Breast epithelium (tissue), 4 donors: ENCODE measurements at regions not wholly inside any gene's neighbourhood (a gene's known extent, or its start where the extent isn't known, plus 50 kb on each side); places are given as distances from the start of the nearest gene placed in this dataset.
"Not testable (repeated sequence)": the region's sequence is repeated elsewhere in the genome, so short reads cannot be mapped to it uniquely, and the experiment has no call there.

Source experiments
- DNase-seq, 2 donors: peaks; one replicate each; pipeline ENCODE4 v3.0.0-alpha.2; 2019; ENCODE audit warnings: low spot score in 2 of 2
- H3K27ac ChIP-seq, 2 donors: fragments of 200-600 bp; sonication (generic) in 1 of 2; one replicate each; pipeline ENCODE4 v1.5.1; 2016 to 2019; ENCODE audit warnings: mild to moderate bottlenecking in 1 of 2
- H3K27me3 ChIP-seq, 2 donors: fragments of 200-600 bp; sonication (generic) in 1 of 2; one replicate each; pipeline versions ENCODE4 v1.5.1 to v1.6.0; 2017 to 2019; ENCODE audit warnings: control low read depth in 1 of 2, mild to moderate bottlenecking in 1 of 2
- H3K36me3 ChIP-seq: fragments of 200-600 bp; one replicate; pipeline ENCODE4 v1.5.1; 2019
- H3K4me1 ChIP-seq, 2 donors: fragments of 200-600 bp; sonication (generic); one replicate each; pipeline ENCODE4 v1.5.1; 2016 to 2019; ENCODE audit warnings: control low read depth in 1 of 2
- H3K4me3 ChIP-seq, 3 donors: fragments of 200-600 bp; sonication (generic); 1 replicate in 2 of 3; 2 replicates in 1 of 3; pipeline ENCODE4 v1.5.1; 2016 to 2019; ENCODE audit warnings: mild to moderate bottlenecking in 3 of 3, moderate library complexity in 2 of 3
- H3K9me3 ChIP-seq, 2 donors: fragments of 200-600 bp; sonication (generic) in 1 of 2; one replicate each; pipeline ENCODE4 v1.5.1; 2016 to 2019; ENCODE audit warnings: control low read depth in 1 of 2
- POLR2A ChIP-seq: fragments of 450-650 bp; IDR thresholded peaks from one replicate; pipeline ENCODE4 v1.6.1; 2016; ENCODE audit warnings: antibody characterized with exemption, mild to moderate bottlenecking, moderate library complexity
- POLR2AphosphoS5 ChIP-seq, 3 donors: sonication (generic); formaldehyde crosslinking; IDR thresholded peaks; one replicate each; pipeline ENCODE4 v1.6.1; 2017; ENCODE audit warnings: antibody characterized with exemption in 3 of 3
- intact Hi-C: fragments of 100-400 bp; cut with DNase I; formaldehyde crosslinking; loops from one replicate; pipeline ENCODE4 v1.15.1; 2023; ENCODE audit warnings: low total_unique reads
- TF ChIP-seq, protein P1 (sequence below), 3 donors: fragments of 450-650 bp; IDR thresholded peaks; one replicate each; pipeline ENCODE4 v1.5.1; 2016 to 2017; ENCODE audit warnings: antibody characterized with exemption in 3 of 3, mild to moderate bottlenecking in 3 of 3, moderate library complexity in 3 of 3

DNA sequence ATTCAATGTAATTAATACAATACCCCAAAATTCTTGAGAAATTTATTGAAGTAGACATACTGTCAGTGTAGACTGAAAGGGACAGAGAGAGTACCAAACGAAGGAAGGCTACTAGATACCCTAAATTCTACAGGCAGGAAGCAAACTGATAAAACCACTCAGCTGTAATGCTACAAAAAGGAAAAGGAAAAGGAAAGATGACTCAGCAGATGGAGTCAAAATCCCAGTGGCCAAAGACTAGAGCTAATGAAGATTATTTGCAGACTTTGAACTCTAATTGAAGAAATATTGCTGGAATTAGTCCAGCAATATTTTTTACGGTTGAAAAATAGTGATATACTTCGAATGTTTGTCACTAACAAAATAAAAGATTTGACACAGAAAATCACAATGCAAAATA is 671.9 kb downstream of the BRINP3 start:
- intact Hi-C loops, result no loop called here
- no peak for DNase-seq
- no peak overlapping the region for H3K27ac ChIP-seq

DNA sequence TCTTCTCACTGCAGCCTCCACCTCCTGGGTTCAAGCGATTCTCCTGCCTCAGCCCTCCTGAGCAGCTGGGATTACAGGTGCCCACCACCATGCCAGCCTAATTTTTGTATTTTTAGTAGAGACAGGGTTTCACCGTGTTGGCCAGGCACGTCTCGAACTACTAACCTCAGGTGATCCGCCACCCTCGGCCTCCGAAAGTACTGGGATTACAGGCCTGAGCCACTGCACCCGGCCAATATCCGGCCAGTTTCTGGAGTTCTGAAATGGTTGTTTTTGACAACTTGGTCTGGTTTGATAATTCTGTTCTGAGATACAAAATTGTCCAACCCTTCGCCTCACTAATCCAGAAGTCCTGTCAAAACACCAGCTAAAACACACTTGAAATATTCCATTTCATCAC is 667.0 kb downstream of the BRINP3 start:
- H3K27me3 ChIP-seq, H3K36me3 ChIP-seq, H3K4me3 ChIP-seq, H3K27ac ChIP-seq, DNase-seq, H3K9me3 ChIP-seq, intact Hi-C loops, H3K4me1 ChIP-seq: not testable (repeated sequence)

More for the DNA sequence above, 671.9 kb downstream of the BRINP3 start:
- TF ChIP-seq POLR2AphosphoS5 (IDR thresholded peaks at IDR 0.05), result no peak
- TF ChIP-seq POLR2A, result no peak
- TF ChIP-seq, protein P1, sequence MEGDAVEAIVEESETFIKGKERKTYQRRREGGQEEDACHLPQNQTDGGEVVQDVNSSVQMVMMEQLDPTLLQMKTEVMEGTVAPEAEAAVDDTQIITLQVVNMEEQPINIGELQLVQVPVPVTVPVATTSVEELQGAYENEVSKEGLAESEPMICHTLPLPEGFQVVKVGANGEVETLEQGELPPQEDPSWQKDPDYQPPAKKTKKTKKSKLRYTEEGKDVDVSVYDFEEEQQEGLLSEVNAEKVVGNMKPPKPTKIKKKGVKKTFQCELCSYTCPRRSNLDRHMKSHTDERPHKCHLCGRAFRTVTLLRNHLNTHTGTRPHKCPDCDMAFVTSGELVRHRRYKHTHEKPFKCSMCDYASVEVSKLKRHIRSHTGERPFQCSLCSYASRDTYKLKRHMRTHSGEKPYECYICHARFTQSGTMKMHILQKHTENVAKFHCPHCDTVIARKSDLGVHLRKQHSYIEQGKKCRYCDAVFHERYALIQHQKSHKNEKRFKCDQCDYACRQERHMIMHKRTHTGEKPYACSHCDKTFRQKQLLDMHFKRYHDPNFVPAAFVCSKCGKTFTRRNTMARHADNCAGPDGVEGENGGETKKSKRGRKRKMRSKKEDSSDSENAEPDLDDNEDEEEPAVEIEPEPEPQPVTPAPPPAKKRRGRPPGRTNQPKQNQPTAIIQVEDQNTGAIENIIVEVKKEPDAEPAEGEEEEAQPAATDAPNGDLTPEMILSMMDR (IDR thresholded peaks at IDR 0.05), result no peak
- Histone ChIP-seq H3K9me3 (no peaks in the 10 kb centered on the region), H3K36me3 (no peaks in the 10 kb centered on the region), H3K27me3 (no peaks in the 10 kb centered on the region), H3K4me3 (no peak overlapping the region), H3K4me1 (no peaks in the 10 kb centered on the region)

DNA sequence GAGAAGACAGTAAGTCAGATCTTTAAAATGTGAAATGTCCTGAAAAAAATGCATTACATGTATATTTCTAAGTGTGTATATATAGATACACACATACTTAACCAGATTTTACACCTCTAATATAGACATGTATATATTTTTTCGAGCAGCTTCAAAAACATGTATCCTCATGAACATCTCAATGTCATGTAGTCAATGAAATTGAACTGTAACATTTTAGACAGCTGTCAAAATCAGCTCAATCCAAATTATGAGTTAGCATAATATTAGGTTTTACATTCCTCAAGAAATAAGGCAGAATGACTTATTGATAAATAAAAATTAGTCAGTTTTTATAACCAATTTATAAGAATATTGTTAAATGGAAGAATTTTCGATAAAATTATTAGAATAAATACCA is 665.7 kb downstream of the BRINP3 start:
- TF ChIP-seq, protein P1 (IDR thresholded peaks at IDR 0.05), result no peak
- TF ChIP-seq POLR2A, result no peak
- no peak for TF ChIP-seq POLR2AphosphoS5 (IDR thresholded peaks at IDR 0.05)
- no peak for DNase-seq
- intact Hi-C loops, result no loop called here
- Histone ChIP-seq H3K4me1 (no peaks in the 10 kb centered on the region), H3K36me3 (peaks cover 4% of the 10 kb centered on the region), H3K27me3 (no peaks in the 10 kb centered on the region), H3K9me3 (no peaks in the 10 kb centered on the region), H3K4me3 (no peak overlapping the region), H3K27ac (no peak overlapping the region)

DNA sequence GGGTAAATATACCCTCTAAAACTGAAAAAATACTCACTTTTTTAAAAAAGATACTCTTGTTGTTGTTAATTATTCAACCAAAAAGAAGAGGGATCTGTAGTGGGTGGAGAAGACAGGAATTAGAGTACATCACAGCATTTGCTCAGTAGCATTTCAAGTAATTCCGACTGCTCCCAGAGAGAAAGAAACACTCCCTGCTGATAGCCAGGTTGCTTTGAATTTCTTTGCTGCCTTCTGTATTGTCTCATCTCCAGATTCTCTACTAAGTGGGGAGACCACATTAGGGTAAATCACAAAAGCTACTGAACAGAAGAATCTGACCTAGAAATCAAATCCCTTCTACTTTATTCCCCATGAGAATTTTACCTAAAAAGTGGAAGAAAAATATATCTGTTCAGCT is 661.1 kb downstream of the BRINP3 start:
- Histone ChIP-seq H3K27ac (no peak overlapping the region), H3K9me3 (peaks cover 0 to 12% of the 10 kb centered on the region in 2 donors), H3K4me1 (no peaks in the 10 kb centered on the region), H3K36me3 (peaks cover 4% of the 10 kb centered on the region), H3K27me3 (no peaks in the 10 kb centered on the region), H3K4me3 (no peak overlapping the region)
- TF ChIP-seq POLR2A (no peak), POLR2AphosphoS5 (IDR thresholded peaks at IDR 0.05) (no peak)
- TF ChIP-seq, protein P1 (IDR thresholded peaks at IDR 0.05), result no peak
- no peak for DNase-seq
- intact Hi-C loops, result no loop called here

DNA sequence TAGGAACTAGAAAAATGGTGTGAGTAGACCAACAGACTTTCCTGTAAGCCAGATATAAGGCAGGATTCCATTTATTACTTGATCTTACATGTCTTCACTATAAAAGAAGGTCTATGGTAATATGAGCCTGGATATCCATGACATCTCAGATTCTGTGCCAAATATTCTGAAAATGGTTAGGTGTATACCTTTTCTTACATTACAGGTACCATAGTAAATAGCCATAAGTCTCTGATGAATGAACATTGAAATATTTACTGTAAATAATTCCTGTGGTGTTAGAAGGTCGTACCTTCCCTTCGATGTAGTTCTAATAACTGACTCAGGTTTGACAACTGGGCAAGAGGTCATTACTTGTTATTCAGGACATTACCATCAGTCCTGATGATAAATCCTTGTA is 657.9 kb downstream of the BRINP3 start:
- Histone ChIP-seq H3K9me3 (peaks cover 0 to 12% of the 10 kb centered on the region in 2 donors), H3K4me3 (no peak overlapping the region), H3K27me3 (no peaks in the 10 kb centered on the region), H3K36me3 (no peaks in the 10 kb centered on the region), H3K27ac (no peak overlapping the region), H3K4me1 (no peaks in the 10 kb centered on the region)
- intact Hi-C loops, result no loop called here
- TF ChIP-seq POLR2A (no peak), POLR2AphosphoS5 (IDR thresholded peaks at IDR 0.05) (no peak)
- TF ChIP-seq, protein P1 (IDR thresholded peaks at IDR 0.05), result no peak
- no peak for DNase-seq

DNA sequence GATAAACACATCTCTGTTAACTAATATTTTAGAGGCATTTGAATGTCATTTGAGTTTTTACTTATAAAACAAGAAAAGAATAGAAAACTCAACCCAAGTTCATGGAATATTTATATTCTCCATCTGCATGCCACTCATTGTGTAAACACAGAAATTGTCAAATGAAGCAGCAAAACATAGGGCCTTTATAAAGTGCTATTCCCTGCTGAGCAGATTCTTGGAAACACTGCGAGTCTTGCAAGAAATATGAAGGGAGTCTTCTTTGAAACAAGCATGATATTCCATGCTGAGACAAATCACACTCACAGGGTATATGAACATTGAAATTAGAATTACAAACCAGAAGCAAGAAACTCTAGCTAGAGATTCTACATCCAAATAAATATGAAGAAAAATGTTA is 655.8 kb downstream of the BRINP3 start:
- H3K4me3 ChIP-seq, result no peak overlapping the region
- no peak overlapping the region for H3K27ac ChIP-seq
- TF ChIP-seq POLR2A (no peak), POLR2AphosphoS5 (IDR thresholded peaks at IDR 0.05) (no peak)
- TF ChIP-seq, protein P1 (IDR thresholded peaks at IDR 0.05), result no peak
- no peak for DNase-seq
- H3K27me3 ChIP-seq, result no peaks in the 10 kb centered on the region
- H3K36me3 ChIP-seq, result no peaks in the 10 kb centered on the region
- intact Hi-C loops, result no loop called here
- no peaks in the 10 kb centered on the region for H3K4me1 ChIP-seq
- peaks cover 0 to 12% of the 10 kb centered on the region in 2 donors for H3K9me3 ChIP-seq
